ENCODE measurements at regions not wholly inside any gene's neighbourhood (a gene's known extent, or its start where the extent isn't known, plus 50 kb on each side); places are given as distances from the start of the nearest gene placed in this dataset.

DNA sequence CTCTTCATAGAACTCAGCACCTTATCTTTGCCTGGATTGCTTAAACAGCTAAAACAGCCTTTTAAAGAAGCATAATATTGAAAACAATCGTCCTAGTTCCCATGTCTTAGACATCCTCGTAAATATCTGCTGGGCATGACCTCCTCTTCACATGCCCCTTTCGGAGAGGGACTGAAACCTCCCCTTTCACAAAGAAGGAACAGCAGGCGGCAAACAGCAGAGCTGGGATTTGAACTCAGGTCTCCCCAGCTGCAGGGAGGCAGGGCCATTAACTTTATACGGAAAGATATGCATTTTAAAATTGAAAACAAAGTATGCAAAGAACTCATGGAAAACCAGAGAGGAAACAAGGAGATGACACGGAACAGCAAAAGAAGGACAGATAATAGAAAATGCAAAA, 249.9 kb downstream of the FOXL1 start:
- ATAC-seq: no peak
- TF ChIP-seq NPAS2 (CRISPR knock-in tag; IDR thresholded peaks at IDR 0.05; ENCODE audit: borderline replicate concordance): no peak
- no peak for TF ChIP-seq SREBF2 (IDR thresholded peaks at IDR 0.05)
- no peak for TF ChIP-seq ELK1 (IDR thresholded peaks at IDR 0.05; ENCODE audit: low read depth, low read length)
- no peak for TF ChIP-seq EHF (CRISPR knock-in tag; IDR thresholded peaks at IDR 0.05)
- TF ChIP-seq CHD4 (IDR thresholded peaks at IDR 0.05; ENCODE audit: borderline replicate concordance): no peak
- Histone ChIP-seq H3K9me3 (no peaks in the 10 kb centered on the region), H3K4me3 (no peak overlapping the region), H3K4me2 (no peak overlapping the region), H3K4me1 (no peaks in the 10 kb centered on the region), H3K27ac (no peak overlapping the region)
- FAIRE-seq: no peak
- DNase-seq (ENCODE audit: low read depth in 1 of 2, low spot score in 1 of 2): no peak
- ChIA-PET CTCF (interaction anchor here (0.8 to 2.8 kb wide), 6 partner anchors 9 to 264 kb away, joined by 3 to 14 read pairs (median 6); no protein-coding TSS in a partner anchor), POLR2A (no interaction called here)
- WGBS (ENCODE audit: missing lambda C conversion rate): 51% methylated on average over 6 of the region's 6 CpGs

GRCh38 chr16:86828653-86829052, 250.3 kb downstream of the FOXL1 start:
- no peak overlapping the region for H3K4me3 ChIP-seq
- no peak for FAIRE-seq
- H3K9me3 ChIP-seq: no peaks in the 10 kb centered on the region
- ChIA-PET CTCF (interaction anchor here (1.4 to 2.8 kb wide), 4 partner anchors 10 to 264 kb away, joined by 5 to 14 read pairs (median 6); no protein-coding TSS in a partner anchor), POLR2A (no interaction called here)
- 61% methylated on average over 11 of the region's 11 CpGs for WGBS (ENCODE audit: missing lambda C conversion rate)
- H3K4me2 ChIP-seq: no peak overlapping the region
- H3K4me1 ChIP-seq: no peaks in the 10 kb centered on the region
- no peak for ATAC-seq
- DNase-seq (ENCODE audit: low read depth in 1 of 2, low spot score in 1 of 2): no peak
- no peak overlapping the region for H3K27ac ChIP-seq
- TF ChIP-seq BHLHE40 (IDR thresholded peaks at IDR 0.05; ENCODE audit: low read depth, low read length) (no peak), RARB (CRISPR knock-in tag; IDR thresholded peaks at IDR 0.05) (no peak), TP53 (CRISPR knock-in tag; IDR thresholded peaks at IDR 0.05) (no peak), ZNF302 (CRISPR knock-in tag; IDR thresholded peaks at IDR 0.05) (no peak), CBX8 (IDR thresholded peaks at IDR 0.05) (no peak), CHD4 (IDR thresholded peaks at IDR 0.05; ENCODE audit: borderline replicate concordance) (no peak), JUN (IDR thresholded peaks at IDR 0.05) (no peak), RCOR1 (IDR thresholded peaks at IDR 0.05; ENCODE audit: low read depth, low read length) (no peak), USF2 (IDR thresholded peaks at IDR 0.05) (no peak), REST (IDR thresholded peaks at IDR 0.05) (no peak), ZC3H11A (IDR thresholded peaks at IDR 0.05) (no peak)
- TF ChIP-seq, protein P1, sequence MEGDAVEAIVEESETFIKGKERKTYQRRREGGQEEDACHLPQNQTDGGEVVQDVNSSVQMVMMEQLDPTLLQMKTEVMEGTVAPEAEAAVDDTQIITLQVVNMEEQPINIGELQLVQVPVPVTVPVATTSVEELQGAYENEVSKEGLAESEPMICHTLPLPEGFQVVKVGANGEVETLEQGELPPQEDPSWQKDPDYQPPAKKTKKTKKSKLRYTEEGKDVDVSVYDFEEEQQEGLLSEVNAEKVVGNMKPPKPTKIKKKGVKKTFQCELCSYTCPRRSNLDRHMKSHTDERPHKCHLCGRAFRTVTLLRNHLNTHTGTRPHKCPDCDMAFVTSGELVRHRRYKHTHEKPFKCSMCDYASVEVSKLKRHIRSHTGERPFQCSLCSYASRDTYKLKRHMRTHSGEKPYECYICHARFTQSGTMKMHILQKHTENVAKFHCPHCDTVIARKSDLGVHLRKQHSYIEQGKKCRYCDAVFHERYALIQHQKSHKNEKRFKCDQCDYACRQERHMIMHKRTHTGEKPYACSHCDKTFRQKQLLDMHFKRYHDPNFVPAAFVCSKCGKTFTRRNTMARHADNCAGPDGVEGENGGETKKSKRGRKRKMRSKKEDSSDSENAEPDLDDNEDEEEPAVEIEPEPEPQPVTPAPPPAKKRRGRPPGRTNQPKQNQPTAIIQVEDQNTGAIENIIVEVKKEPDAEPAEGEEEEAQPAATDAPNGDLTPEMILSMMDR (IDR thresholded peaks at IDR 0.05): no peak

GRCh38 chr16:86831366-86831765, 253.0 kb downstream of the FOXL1 start:
- POLR2A ChIA-PET: no interaction called here
- CTCF ChIA-PET: interaction anchor here (0.7 to 1.1 kb wide), 2 partner anchors 70 to 231 kb away, joined by 3 read pairs; no protein-coding TSS in a partner anchor
- TF ChIP-seq RAD21 (conservative IDR thresholded peaks at IDR 0.05 in 1 of 2, IDR thresholded peaks at IDR 0.05 in 1 of 2): peak in 1 of 2 experiments; percentile 12; a peak in 1 of 5 replicates
- TF ChIP-seq HDAC2 (IDR thresholded peaks at IDR 0.05): no peak
- TF ChIP-seq, protein P1 (IDR thresholded peaks at IDR 0.05): no peak
- TF ChIP-seq MYC (IDR thresholded peaks at IDR 0.05; ENCODE audit: borderline replicate concordance, low read length): no peak
- FAIRE-seq (no peak), DNase-seq (ENCODE audit: low read depth in 1 of 2, low spot score in 1 of 2) (no peak), ATAC-seq (0 out of 6 replicates have a peak, but pooled peaks of 1 of the 2 experiments have one; percentile 30)
- 72% methylated on average over 5 of the region's 5 CpGs for WGBS (ENCODE audit: missing lambda C conversion rate)
- no peaks in the 10 kb centered on the region for H3K9me3 ChIP-seq
- no peak overlapping the region for H3K4me3 ChIP-seq
- H3K4me1 ChIP-seq: no peaks in the 10 kb centered on the region
- no peak overlapping the region for H3K4me2 ChIP-seq
- no peak overlapping the region for H3K27ac ChIP-seq

Measured in A549 (cell line).